CD4-positive, CD25-positive, alpha-beta regulatory T cell (primary cell): ENCODE measurements at regions not wholly inside any gene's neighbourhood (a gene's known extent, or its start where the extent isn't known, plus 50 kb on each side); places are given as distances from the start of the nearest gene placed in this dataset.

Source experiments
- ATAC-seq, 2 donors: fragments of 150-1000 bp; cut with Tn5 transposase; one replicate each; pipeline ENCODE4 v1.10.0; 2021; ENCODE audit warnings: low read depth in 2 of 2, moderate number of reproducible peaks in 2 of 2, moderate library complexity in 1 of 2
- DNase-seq, 3 donors: peaks; one replicate each; pipeline versions ENCODE4 v3.0.0 to v3.0.0-alpha.2; 2012 to 2022; ENCODE audit warnings: mixed read lengths in 1 of 3
- H3K27ac ChIP-seq: one replicate; pipeline ENCODE4 v1.7.0; 2013; ENCODE audit warnings: mild to moderate bottlenecking, low read length; ENCODE audit not compliant: insufficient read depth, poor library complexity, severe bottlenecking
- H3K27me3 ChIP-seq: one replicate; pipeline ENCODE4 v1.7.0; 2013; ENCODE audit warnings: low read length; ENCODE audit not compliant: control insufficient read depth, insufficient read depth
- H3K36me3 ChIP-seq: one replicate; pipeline ENCODE4 v1.7.0; 2013; ENCODE audit warnings: mild to moderate bottlenecking, low read length, moderate library complexity; ENCODE audit not compliant: control insufficient read depth, insufficient read depth
- H3K4me1 ChIP-seq: 2 replicates; pipeline ENCODE4 v1.7.0; 2013; ENCODE audit warnings: mild to moderate bottlenecking, low read length; ENCODE audit not compliant: insufficient read depth, control insufficient read depth, poor library complexity, severe bottlenecking
- H3K4me3 ChIP-seq: one replicate; pipeline ENCODE4 v1.7.0; 2013; ENCODE audit warnings: low read depth, mild to moderate bottlenecking, low read length, moderate library complexity
- H3K9me3 ChIP-seq, 2 experiments: 1 replicate in 1 of 2; 2 replicates in 1 of 2; pipeline ENCODE4 v1.7.0; 2013; ENCODE audit warnings: low read length in 2 of 2, mild to moderate bottlenecking in 1 of 2, moderate library complexity in 1 of 2; ENCODE audit not compliant: control insufficient read depth in 2 of 2
- H3K27ac Mint-ChIP-seq, 3 donors: one replicate each; pipeline ENCODE4 v1.8.0; 2020 to 2022; ENCODE audit warnings: mild to moderate bottlenecking in 3 of 3, mixed read lengths in 3 of 3, moderate library complexity in 2 of 3
- H3K27me3 Mint-ChIP-seq: one replicate; pipeline ENCODE4 v1.8.0; 2022; ENCODE audit warnings: mild to moderate bottlenecking, mixed read lengths
- H3K36me3 Mint-ChIP-seq: one replicate; pipeline ENCODE4 v1.8.0; 2020; ENCODE audit warnings: mixed read lengths
- H3K4me1 Mint-ChIP-seq, 4 donors: one replicate each; pipeline ENCODE4 v1.8.0; 2020 to 2022; ENCODE audit warnings: mixed read lengths in 4 of 4, mild to moderate bottlenecking in 1 of 4
- H3K4me3 Mint-ChIP-seq, 4 donors: one replicate each; pipeline ENCODE4 v1.8.0; 2020 to 2022; ENCODE audit warnings: mild to moderate bottlenecking in 4 of 4, mixed read lengths in 4 of 4, moderate library complexity in 3 of 4
- H3K9me3 Mint-ChIP-seq, 7 donors: one replicate each; pipeline ENCODE4 v1.8.0; 2020 to 2022; ENCODE audit warnings: mixed read lengths in 7 of 7, mild to moderate bottlenecking in 3 of 7, moderate library complexity in 2 of 7

DNA sequence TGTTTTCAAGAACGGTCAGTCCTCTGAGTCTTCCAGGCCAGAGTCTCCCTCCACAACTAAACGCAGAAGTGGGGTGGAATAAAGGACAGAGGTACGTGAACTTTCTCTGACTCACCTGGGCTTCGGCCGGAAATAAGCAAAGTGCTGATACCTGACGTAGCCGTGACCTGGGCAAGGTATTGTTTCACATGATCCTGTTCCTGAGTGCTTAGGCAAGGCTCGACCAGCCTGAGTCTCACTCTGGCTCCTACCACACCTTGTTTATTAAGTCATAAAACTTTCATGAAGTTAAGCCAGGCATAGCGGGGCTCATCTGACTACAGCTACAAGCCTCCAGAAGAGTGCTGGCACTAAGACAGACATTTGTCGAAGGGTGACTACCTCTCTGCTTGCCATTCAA, 327.5 kb downstream of the SETD4 start:
- no peak for DNase-seq
- Mint-ChIP-seq H3K4me1 (no peaks in the 10 kb centered on the region), H3K27ac (no peak overlapping the region), H3K9me3 (peaks cover 0 to 1% (median 0%) of the 10 kb centered on the region in 7 donors), H3K4me3 (no peak overlapping the region), H3K27me3 (peaks cover 11% of the 10 kb centered on the region), H3K36me3 (no peaks in the 10 kb centered on the region)
- Histone ChIP-seq H3K27ac (no peak overlapping the region), H3K36me3 (no peaks in the 10 kb centered on the region), H3K4me3 (no peak overlapping the region), H3K9me3 (no peaks in the 10 kb centered on the region), H3K27me3 (peaks cover 2% of the 10 kb centered on the region), H3K4me1 (no peaks in the 10 kb centered on the region)
- no peak for ATAC-seq

GRCh38 chr21:35730325-35730724, 330.0 kb downstream of the SETD4 start:
- Mint-ChIP-seq H3K4me1 (no peaks in the 10 kb centered on the region), H3K4me3 (no peak overlapping the region), H3K36me3 (no peaks in the 10 kb centered on the region), H3K9me3 (peaks cover 0 to 2% (median 0%) of the 10 kb centered on the region in 7 donors), H3K27me3 (peaks cover 11% of the 10 kb centered on the region), H3K27ac (no peak overlapping the region)
- Histone ChIP-seq H3K27me3 (peaks cover 5% of the 10 kb centered on the region), H3K27ac (no peak overlapping the region), H3K36me3 (no peaks in the 10 kb centered on the region), H3K4me1 (no peaks in the 10 kb centered on the region), H3K4me3 (no peak overlapping the region), H3K9me3 (no peaks in the 10 kb centered on the region)
- DNase-seq (no peak), ATAC-seq (no peak)

- H3K36me3 ChIP-seq = no peaks in the 10 kb centered on the region
- no peak overlapping the region for H3K4me3 Mint-ChIP-seq
- H3K36me3 Mint-ChIP-seq = no peaks in the 10 kb centered on the region
- peaks cover 9% of the 10 kb centered on the region for H3K27me3 ChIP-seq
- H3K27me3 Mint-ChIP-seq = peaks cover 4% of the 10 kb centered on the region
- DNase-seq = no peak
- H3K4me3 ChIP-seq = no peak overlapping the region
- no peaks in the 10 kb centered on the region for H3K4me1 Mint-ChIP-seq
- no peak overlapping the region for H3K27ac ChIP-seq
- ATAC-seq = no peak
- H3K4me1 ChIP-seq = no peaks in the 10 kb centered on the region
- peaks cover 0 to 5% (median 0%) of the 10 kb centered on the region in 7 donors for H3K9me3 Mint-ChIP-seq
- H3K9me3 ChIP-seq = no peaks in the 10 kb centered on the region
- no peak overlapping the region for H3K27ac Mint-ChIP-seq
Observed at GRCh38 chr21:35727830-35728229, 332.5 kb downstream of the SETD4 start.

GRCh38 chr21:35724156-35724555, 336.2 kb downstream of the SETD4 start:
- Mint-ChIP-seq H3K36me3 (no peaks in the 10 kb centered on the region), H3K27me3 (peaks cover 13% of the 10 kb centered on the region), H3K27ac (no peak overlapping the region), H3K9me3 (peaks cover 0 to 5% (median 0%) of the 10 kb centered on the region in 7 donors), H3K4me1 (no peaks in the 10 kb centered on the region), H3K4me3 (no peak overlapping the region)
- ATAC-seq (no peak), DNase-seq (no peak)
- Histone ChIP-seq H3K4me1 (no peaks in the 10 kb centered on the region), H3K9me3 (no peaks in the 10 kb centered on the region), H3K36me3 (no peaks in the 10 kb centered on the region), H3K27ac (no peak overlapping the region), H3K4me3 (no peak overlapping the region), H3K27me3 (peaks cover 6% of the 10 kb centered on the region)

DNA sequence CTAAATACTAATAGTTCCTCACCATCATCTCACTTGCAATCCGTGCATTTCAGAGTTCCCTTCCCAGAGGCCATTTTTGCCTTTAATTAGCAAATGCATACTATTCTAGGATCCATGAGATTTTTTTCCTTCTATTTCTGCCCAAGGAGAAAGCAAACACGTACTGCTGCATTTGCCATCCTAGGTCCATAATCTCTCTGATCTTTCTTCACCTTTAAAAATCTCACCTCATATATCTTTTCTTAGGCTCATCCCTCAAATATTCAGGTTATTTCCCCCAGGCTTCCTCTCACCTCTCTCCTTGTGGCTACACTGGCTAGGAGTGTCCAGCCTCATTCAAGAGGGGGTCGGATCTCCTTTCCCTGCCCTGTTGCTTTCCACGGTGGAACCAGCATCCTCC, 338.6 kb downstream of the SETD4 start:
- H3K4me1 Mint-ChIP-seq = no peaks in the 10 kb centered on the region

GRCh38 chr21:35720208-35720731, 340.1 kb downstream of the SETD4 start:
- DNase-seq = no peak
- no peaks in the 10 kb centered on the region for H3K4me1 Mint-ChIP-seq
- Histone ChIP-seq H3K9me3 (no peaks in the 10 kb centered on the region), H3K27me3 (peaks cover 4% of the 10 kb centered on the region), H3K27ac (no peak overlapping the region), H3K4me1 (no peaks in the 10 kb centered on the region), H3K4me3 (no peak overlapping the region), H3K36me3 (no peaks in the 10 kb centered on the region)
- peaks cover 20% of the 10 kb centered on the region for H3K27me3 Mint-ChIP-seq
- peaks cover 0 to 3% (median 0%) of the 10 kb centered on the region in 7 donors for H3K9me3 Mint-ChIP-seq
- H3K4me3 Mint-ChIP-seq = no peak overlapping the region
- no peak for ATAC-seq
- H3K36me3 Mint-ChIP-seq = no peaks in the 10 kb centered on the region
- H3K27ac Mint-ChIP-seq = no peak overlapping the region

More for the DNA sequence above, 338.6 kb downstream of the SETD4 start:
- ATAC-seq = no peak
- Histone ChIP-seq H3K9me3 (no peaks in the 10 kb centered on the region), H3K27me3 (peaks cover 6% of the 10 kb centered on the region), H3K36me3 (no peaks in the 10 kb centered on the region), H3K4me1 (no peaks in the 10 kb centered on the region), H3K27ac (no peak overlapping the region), H3K4me3 (no peak overlapping the region)
- Mint-ChIP-seq H3K36me3 (no peaks in the 10 kb centered on the region), H3K9me3 (peaks cover 0 to 5% (median 0%) of the 10 kb centered on the region in 7 donors), H3K27ac (no peak overlapping the region), H3K4me3 (no peak overlapping the region), H3K27me3 (peaks cover 20% of the 10 kb centered on the region)
- DNase-seq = no peak

GRCh38 chr21:35719080-35719479, 341.2 kb downstream of the SETD4 start:
- peaks cover 23% of the 10 kb centered on the region for H3K27me3 Mint-ChIP-seq
- DNase-seq (no peak), ATAC-seq (no peak)
- H3K36me3 Mint-ChIP-seq = no peaks in the 10 kb centered on the region
- peaks cover 0 to 2% (median 0%) of the 10 kb centered on the region in 7 donors for H3K9me3 Mint-ChIP-seq
- no peaks in the 10 kb centered on the region for H3K9me3 ChIP-seq
- H3K4me3 ChIP-seq = no peak overlapping the region
- no peaks in the 10 kb centered on the region for H3K4me1 Mint-ChIP-seq
- no peaks in the 10 kb centered on the region for H3K4me1 ChIP-seq
- no peak overlapping the region for H3K4me3 Mint-ChIP-seq
- H3K27ac Mint-ChIP-seq = no peak overlapping the region
- H3K27me3 ChIP-seq = no peaks in the 10 kb centered on the region
- H3K36me3 ChIP-seq = no peaks in the 10 kb centered on the region
- H3K27ac ChIP-seq = no peak overlapping the region

DNA sequence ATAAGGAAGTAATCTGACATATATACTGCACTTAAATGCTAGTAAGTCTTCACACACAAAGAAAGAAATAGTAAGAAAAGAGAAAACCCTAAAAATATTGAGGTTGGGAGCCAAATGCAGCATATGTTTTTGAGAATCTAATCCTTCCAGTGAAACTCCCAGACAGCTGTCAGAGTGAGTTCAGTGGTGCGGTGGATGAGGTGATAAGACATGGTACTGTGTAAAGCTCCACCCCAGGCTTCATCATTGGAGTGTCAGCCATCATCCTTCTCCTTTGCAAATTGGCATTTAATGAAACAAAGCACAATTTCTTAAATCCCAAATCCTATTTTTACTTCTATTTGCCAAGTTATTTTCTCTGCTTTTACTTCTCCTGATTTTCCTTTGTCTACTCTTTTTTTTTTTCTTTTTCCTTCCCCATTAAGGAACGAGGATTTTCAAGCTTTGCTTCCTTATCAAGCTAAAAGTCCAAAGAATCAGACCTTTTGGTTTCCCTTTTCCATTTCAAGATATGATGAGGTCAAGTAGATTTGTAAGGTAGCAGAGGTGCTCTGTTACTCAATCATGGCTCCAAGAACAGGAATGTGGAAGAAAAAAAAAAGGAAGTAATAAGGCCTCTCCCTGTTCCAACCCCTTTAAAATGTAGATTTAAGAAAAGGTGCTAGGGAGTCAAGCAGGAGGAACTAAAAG, 343.3 kb downstream of the SETD4 start:
- DNase-seq = no peak
- Histone ChIP-seq H3K27me3 (peaks cover 3% of the 10 kb centered on the region), H3K27ac (no peak overlapping the region), H3K9me3 (no peaks in the 10 kb centered on the region), H3K36me3 (no peaks in the 10 kb centered on the region), H3K4me3 (no peak overlapping the region), H3K4me1 (no peaks in the 10 kb centered on the region)
- peaks cover 25% of the 10 kb centered on the region for H3K27me3 Mint-ChIP-seq
- no peaks in the 10 kb centered on the region for H3K36me3 Mint-ChIP-seq
- H3K27ac Mint-ChIP-seq = no peak overlapping the region
- H3K4me3 Mint-ChIP-seq = no peak overlapping the region
- H3K4me1 Mint-ChIP-seq = no peaks in the 10 kb centered on the region
- ATAC-seq = no peak
- H3K9me3 Mint-ChIP-seq = peaks cover 0 to 3% (median 0%) of the 10 kb centered on the region in 7 donors
